ENCODE measurements at regions not wholly inside any gene's neighbourhood (a gene's known extent, or its start where the extent isn't known, plus 50 kb on each side); places are given as distances from the start of the nearest gene placed in this dataset.

GRCh38 chr4:8780596-8781368 lies 90.9 kb downstream of the HMX1 start:
- DNase-seq (ENCODE audit: low read depth): no peak
- no peak overlapping the region for H3K4me3 ChIP-seq (ENCODE audit: low read depth, low read length)
- TF ChIP-seq CTCF (IDR thresholded peaks at IDR 0.05; ENCODE audit: insufficient read depth, low read depth, low read length): no peak

- TF ChIP-seq CTCF (IDR thresholded peaks at IDR 0.05; ENCODE audit: insufficient read depth, low read depth, low read length): no peak
- H3K4me3 ChIP-seq (ENCODE audit: low read depth, low read length): no peak overlapping the region
- no peak for DNase-seq (ENCODE audit: low read depth)
These were observed 91.6 kb downstream of the HMX1 start for GRCh38 chr4:8780086-8780485.

GRCh38 chr4:8779490-8779932 lies 92.1 kb downstream of the HMX1 start:
- no peak for DNase-seq (ENCODE audit: low read depth)
- no peak for TF ChIP-seq CTCF (IDR thresholded peaks at IDR 0.05; ENCODE audit: insufficient read depth, low read depth, low read length)
- no peak overlapping the region for H3K4me3 ChIP-seq (ENCODE audit: low read depth, low read length)

- no peak for TF ChIP-seq CTCF (IDR thresholded peaks at IDR 0.05; ENCODE audit: insufficient read depth, low read depth, low read length)
- no peak overlapping the region for H3K4me3 ChIP-seq (ENCODE audit: low read depth, low read length)
- DNase-seq (ENCODE audit: low read depth): no peak
These were observed 92.9 kb downstream of the HMX1 start for GRCh38 chr4:8778760-8779159.

- TF ChIP-seq CTCF (IDR thresholded peaks at IDR 0.05; ENCODE audit: insufficient read depth, low read depth, low read length): no peak
- DNase-seq (ENCODE audit: low read depth): no peak
- H3K4me3 ChIP-seq (ENCODE audit: low read depth, low read length): no peak overlapping the region
These were observed 93.3 kb downstream of the HMX1 start for GRCh38 chr4:8778291-8778690.

GRCh38 chr4:8777320-8778196 lies 94.1 kb downstream of the HMX1 start:
- no peak for TF ChIP-seq CTCF (IDR thresholded peaks at IDR 0.05; ENCODE audit: insufficient read depth, low read depth, low read length)
- no peak for DNase-seq (ENCODE audit: low read depth)
- no peak overlapping the region for H3K4me3 ChIP-seq (ENCODE audit: low read depth, low read length)
